Stomach (tissue), 4 donors: ENCODE measurements at regions not wholly inside any gene's neighbourhood (a gene's known extent, or its start where the extent isn't known, plus 50 kb on each side); places are given as distances from the start of the nearest gene placed in this dataset.
"Not testable (repeated sequence)": the region's sequence is repeated elsewhere in the genome, so short reads cannot be mapped to it uniquely, and the experiment has no call there.

Experiments used
- CTCF ChIP-seq, 7 experiments: fragments of 450-650 bp in 4 of 7; fragments of 200-600 bp in 3 of 7; sonication (generic) in 3 of 7; IDR thresholded peaks; one replicate each; pipeline ENCODE4 v1.5.1; 2016 to 2019; ENCODE audit warnings: antibody characterized with exemption in 7 of 7, control low read depth in 2 of 7, mild to moderate bottlenecking in 1 of 7
- POLR2AphosphoS5 ChIP-seq, 3 donors: sonication (generic); formaldehyde crosslinking; IDR thresholded peaks; one replicate each; pipeline ENCODE4 v1.6.1; 2016; ENCODE audit warnings: antibody characterized with exemption in 3 of 3

DNA sequence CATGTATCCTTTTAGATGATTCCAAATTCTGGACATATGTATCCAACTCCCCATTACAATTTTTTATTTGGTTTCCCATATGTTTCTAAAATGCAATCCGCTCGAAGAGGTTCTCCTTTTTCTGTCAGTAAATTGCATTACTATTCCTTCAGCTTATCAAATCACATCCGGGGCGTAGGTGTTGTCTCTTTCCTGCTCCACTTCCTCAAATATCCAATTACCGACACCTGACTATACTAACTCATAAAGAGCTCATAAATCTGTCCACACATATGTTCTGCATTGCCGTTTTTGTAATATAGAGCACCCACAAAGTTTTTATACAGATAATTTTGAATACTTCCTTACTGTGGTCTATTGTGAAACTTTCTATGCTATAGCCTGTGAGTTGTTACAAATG lies 63.1 kb upstream of the HSFY2 start:
- TF ChIP-seq POLR2AphosphoS5, CTCF (IDR thresholded peaks at IDR 0.05): not testable (repeated sequence)
